ENCODE measurements at regions not wholly inside any gene's neighbourhood (a gene's known extent, or its start where the extent isn't known, plus 50 kb on each side); places are given as distances from the start of the nearest gene placed in this dataset.

GRCh38 chr4:55008166-55009056 lies 117.0 kb downstream of the KDR start:
- TF ChIP-seq TAF1 (IDR thresholded peaks at IDR 0.05; ENCODE audit: low read depth, low read length), result no peak
- TF ChIP-seq POLR2A (IDR thresholded peaks at IDR 0.05; ENCODE audit: low read depth, low read length), result no peak
- no peak for TF ChIP-seq POLR2AphosphoS5 (IDR thresholded peaks at IDR 0.05; ENCODE audit: low read depth, low read length)
- TF ChIP-seq SPI1 (IDR thresholded peaks at IDR 0.05; ENCODE audit: low read depth, low read length), result no peak
